NCI-H187 (cell line): ENCODE measurements at regions not wholly inside any gene's neighbourhood (a gene's known extent, or its start where the extent isn't known, plus 50 kb on each side); places are given as distances from the start of the nearest gene placed in this dataset.
"Not testable (repeated sequence)": the region's sequence is repeated elsewhere in the genome, so short reads cannot be mapped to it uniquely, and the experiment has no call there.

Source experiments
- DNase-seq, 2 experiments: peaks; one replicate each; lab custom pipeline; 2025; lab: John Stamatoyannopoulos, UW

- DNase-seq = no peak
Measured at GRCh38 chr6:74409447-74409846, 713.4 kb downstream of the CD109 start.

DNA sequence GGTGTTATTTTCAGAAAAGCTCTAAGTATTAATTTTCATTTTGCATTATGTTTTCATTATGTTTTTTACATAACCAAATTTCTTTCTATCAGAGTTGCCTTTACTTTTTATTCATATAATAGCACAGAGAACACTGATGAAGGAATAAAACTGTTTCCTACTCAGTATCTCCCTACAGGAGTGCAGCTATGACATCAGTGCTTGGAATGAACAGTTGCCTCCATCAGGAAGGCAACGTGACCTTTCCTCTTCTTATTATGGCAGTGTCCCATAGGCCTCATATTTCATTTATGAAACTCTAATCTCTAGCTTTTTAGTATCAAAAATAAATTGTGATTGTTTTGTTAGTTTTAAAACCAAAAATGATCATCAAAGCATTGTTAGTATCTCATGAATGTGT, 712.8 kb downstream of the CD109 start:
- DNase-seq = no peak

DNA sequence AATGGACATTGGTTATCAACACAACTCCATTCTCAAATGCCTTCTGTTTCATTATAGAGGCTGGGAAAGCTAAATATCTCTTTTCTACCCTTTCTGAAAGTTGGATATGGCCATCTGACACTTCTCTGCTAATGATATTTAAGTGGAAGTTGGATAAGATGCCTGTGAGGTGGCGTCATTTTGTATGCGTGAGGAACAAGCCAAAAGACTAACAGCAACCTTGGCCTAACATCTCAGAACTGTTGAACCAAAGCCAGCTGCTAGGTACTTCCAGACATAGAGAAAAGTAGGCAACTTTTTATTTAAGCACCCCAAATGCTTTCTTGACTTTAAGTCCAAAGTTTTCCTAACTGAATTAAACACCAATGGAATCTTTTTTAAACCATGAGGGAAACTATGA, 708.4 kb downstream of the CD109 start:
- DNase-seq = no peak

DNA sequence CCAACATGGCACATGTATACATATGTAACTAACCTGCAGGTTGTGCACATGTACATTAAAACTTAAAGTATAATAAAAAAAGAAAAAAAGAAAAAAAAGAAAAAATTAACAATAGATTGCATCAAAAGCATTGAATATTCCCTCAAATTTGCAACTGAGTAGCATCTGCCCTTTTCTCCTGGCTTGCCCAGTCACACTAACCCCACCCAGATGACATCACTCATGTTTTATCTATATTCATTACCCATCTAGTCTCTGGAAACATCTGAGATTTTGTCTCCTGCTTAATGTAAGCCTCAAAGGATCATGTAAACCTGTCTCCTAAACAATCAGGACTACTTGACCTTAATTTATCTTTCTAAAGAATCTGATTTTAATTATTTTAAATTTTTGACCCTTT, 706.8 kb downstream of the CD109 start:
- no peak for DNase-seq

- not testable (repeated sequence) for DNase-seq
Measured at GRCh38 chr6:74378437-74378836, 682.4 kb downstream of the CD109 start.

GRCh38 chr6:74369556-74369993, 673.6 kb downstream of the CD109 start:
- DNase-seq = no peak

DNA sequence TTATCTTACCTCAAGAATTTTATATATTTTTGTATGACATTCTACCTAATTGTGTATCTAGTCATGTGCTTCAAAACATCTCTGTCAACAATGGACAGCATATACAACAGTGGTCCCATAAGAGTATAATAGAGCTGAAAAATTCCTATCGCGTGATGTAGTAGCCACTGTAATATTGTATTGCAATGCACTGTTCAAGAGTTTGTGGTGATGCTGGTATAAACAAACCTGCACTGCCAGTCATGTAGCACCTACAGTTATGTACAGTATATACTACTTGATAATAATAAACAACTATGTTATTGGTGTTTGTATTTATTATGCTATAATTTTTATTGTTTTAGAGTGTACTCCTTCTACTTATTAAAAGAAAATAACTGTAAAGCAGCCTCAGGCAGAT, 672.7 kb downstream of the CD109 start:
- no peak for DNase-seq

DNA sequence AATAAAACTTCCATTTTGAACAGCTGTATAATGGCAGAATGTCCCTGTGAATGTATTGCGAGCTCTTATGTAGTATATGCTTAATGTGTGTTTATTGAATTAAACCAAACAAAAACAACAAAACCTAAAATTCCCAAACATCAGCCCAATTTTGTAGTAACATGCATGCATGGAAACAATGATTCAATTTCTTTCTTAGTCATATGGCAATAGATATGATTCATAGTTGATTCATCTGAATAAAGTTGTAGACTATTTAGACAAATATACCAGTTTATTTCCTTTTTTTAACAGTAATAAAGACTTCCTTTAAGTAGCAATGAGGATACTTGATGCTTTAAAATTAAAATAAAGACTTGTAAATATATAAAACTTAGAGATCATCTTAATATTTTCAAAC, 670.6 kb downstream of the CD109 start:
- DNase-seq = no peak

GRCh38 chr6:74362391-74362790, 666.4 kb downstream of the CD109 start:
- no peak for DNase-seq

GRCh38 chr6:74357321-74357720, 661.3 kb downstream of the CD109 start:
- no peak for DNase-seq

DNA sequence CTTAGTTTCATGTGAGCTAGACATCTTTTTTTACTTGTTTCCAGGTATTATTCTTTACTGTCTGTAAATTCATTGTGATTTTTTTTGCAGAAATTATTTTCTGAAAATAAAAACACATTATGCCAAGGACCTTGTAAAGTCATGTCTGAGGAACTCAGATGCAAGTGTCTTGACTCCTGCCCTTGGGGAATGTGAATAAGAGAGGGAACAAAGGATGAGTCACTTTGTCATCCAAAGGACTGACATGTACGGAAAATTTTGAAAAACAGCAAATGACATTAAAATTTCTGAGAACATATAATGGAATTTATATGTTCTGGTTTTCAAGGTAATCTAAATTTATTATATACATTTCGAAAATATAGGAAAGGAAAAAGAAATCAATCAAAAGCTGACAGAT, 660.4 kb downstream of the CD109 start:
- DNase-seq = no peak

DNA sequence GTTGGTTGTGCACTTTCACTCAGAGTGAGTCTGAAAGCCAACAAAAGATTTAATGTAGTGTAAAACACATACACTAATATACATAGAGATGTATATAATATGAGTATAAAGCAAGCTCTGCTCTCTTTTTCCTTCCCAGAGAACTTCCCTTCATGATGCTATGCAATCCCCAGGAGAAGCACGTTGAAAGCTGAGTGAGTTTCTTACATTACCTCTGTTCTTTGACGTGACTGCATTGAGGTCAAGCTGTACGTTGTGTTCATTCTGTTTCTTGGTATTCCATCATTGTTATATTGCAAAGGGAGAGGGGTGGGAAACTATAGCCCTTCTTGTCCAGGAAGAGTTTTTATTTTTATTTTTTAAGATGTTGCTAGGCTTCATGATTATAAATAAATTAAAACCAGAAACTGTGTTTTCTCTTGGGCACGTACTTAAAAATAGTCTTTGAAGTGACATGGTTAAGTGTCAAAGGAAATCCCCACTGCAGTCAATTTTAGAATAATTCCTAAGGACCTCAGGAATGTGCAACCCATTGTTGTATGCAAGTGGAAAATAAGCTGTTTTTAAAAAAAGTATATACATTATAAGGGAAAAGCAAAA, 651.0 kb downstream of the CD109 start:
- no peak for DNase-seq

GRCh38 chr6:74343804-74344203, 647.8 kb downstream of the CD109 start:
- DNase-seq = no peak

GRCh38 chr6:74343321-74343720, 647.3 kb downstream of the CD109 start:
- not testable (repeated sequence) for DNase-seq

DNA sequence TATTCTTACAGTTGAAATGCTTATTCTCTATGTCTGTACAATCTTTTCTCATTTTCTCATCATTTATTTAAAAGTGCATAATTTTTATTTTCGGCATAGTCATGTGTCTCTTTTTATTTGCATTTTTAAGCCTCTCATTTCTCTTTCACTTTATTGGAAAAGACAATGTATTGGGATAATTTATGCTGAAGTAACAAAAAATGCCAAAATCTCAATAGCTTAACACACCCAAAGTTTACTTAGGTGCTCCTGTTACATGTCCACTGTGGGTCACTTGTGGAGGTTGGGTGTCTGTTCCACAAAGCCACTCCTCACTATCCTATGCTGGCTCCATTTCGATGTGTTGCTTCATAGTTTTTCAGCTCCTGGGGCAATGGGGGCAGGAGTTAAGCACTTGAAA, 638.7 kb downstream of the CD109 start:
- DNase-seq = no peak

- no peak for DNase-seq
Measured at GRCh38 chr6:74333406-74333805, 637.4 kb downstream of the CD109 start.

GRCh38 chr6:74320715-74321114, 624.7 kb downstream of the CD109 start:
- no peak for DNase-seq

- DNase-seq = no peak
Measured at GRCh38 chr6:74320074-74320473, 624.1 kb downstream of the CD109 start.

DNA sequence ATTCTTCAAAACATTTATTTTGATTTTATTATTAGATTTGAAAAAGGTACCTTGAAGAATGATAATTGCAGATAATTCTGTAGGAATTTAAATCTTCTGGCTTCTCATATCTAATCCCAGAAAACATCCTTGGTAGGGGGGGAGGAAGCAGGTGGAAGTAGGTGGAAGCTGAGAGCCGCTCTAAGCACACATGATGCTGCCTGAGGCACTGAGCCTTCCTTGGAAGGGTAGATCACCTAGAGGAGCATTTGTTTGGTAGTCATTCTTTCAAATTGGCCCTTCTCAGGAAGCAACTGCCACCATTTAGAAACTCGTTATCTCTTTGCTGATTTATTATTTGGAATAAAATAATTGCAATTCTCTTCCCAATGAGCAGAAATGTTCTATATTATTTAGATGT, 623.3 kb downstream of the CD109 start:
- no peak for DNase-seq

DNA sequence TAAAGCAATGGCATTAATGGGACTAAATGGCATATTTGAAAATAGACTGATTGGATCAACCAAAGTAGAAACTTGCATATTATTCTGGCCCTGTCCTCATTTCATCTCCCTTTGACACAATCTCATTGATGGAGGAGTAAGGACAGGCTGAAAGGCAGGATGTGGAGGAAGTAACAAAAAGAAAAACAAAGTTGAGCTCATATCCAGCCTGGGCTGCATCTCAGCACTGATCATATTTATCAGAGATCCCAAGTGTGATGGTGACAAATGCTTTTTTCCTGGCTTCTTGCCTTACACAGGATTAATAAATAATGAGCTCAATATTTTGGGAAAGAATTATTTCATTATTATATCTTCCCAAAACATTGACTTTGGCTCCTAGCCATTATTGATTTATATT, 622.7 kb downstream of the CD109 start:
- DNase-seq = no peak

DNA sequence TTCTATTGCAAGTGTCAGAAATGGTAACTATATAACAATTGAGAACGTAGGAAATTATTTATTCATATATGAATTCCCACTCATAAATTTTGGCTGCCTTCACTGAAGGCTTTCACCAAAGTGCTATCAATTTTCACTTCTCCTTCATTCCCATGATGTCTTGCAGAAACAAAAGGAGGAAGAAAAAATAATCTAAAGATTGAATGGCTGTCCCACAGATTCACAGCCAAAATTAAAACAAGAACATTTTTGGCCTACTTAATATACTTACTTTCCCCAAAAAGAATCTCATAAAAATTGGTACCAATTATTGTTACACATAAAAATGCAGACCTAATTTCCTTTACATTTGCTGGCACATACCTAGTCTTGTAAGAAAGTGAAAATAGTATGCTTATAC, 616.1 kb downstream of the CD109 start:
- DNase-seq = no peak

DNA sequence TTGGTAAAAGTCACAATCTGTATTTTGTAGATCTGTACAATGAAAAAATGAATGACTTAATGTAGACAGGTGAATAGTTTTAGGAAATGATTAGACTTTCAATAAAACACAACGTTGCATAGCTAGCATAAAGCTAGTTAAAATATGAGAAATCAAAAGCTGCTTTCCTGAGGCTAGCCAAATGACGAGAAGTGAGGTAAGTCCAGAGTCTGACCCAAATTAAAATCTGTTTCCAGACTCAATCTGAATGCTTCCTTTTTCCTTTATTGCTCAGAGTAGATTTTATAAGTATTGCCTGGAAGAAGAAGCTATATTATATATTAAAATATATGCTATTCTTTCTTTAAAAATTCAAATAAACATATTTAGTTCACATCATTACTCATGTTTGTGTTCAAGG, 615.4 kb downstream of the CD109 start:
- no peak for DNase-seq

- no peak for DNase-seq
Measured at GRCh38 chr6:74289884-74290283, 593.9 kb downstream of the CD109 start.

DNA sequence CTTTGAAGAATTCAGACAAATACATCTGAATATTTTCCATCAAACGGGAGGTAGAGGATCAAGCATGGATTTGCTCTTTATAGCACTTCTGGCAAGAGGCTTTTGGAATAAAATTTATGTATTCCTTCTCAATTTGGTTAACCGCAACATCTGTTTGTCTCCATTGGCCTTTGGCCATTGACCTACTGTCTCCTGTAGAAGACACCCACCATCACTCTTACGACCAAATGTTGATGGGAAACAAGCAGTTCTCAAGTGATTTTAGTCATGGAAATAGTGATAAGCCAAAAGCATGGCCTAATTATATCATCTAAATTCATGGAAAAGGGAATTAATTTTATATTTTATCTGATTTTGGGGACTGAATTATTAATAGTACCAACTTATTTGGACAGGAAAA, 591.9 kb downstream of the CD109 start:
- no peak for DNase-seq

- DNase-seq = no peak
Measured at GRCh38 chr6:74287441-74287840, 591.4 kb downstream of the CD109 start.
